GM12891 (cell line): ENCODE measurements at regions not wholly inside any gene's neighbourhood (a gene's known extent, or its start where the extent isn't known, plus 50 kb on each side); places are given as distances from the start of the nearest gene placed in this dataset.

ENCODE experiments used
- POLR2A ChIP-seq: IDR thresholded peaks from 2 replicates; pipeline ENCODE4 v1.6.1; 2011; ENCODE audit warnings: low read depth, low read length, control low read depth
- SPI1 ChIP-seq: IDR thresholded peaks from 2 replicates; pipeline ENCODE4 v1.6.1; 2011; ENCODE audit warnings: low read depth, low read length, control low read depth
- TAF1 ChIP-seq: IDR thresholded peaks from 2 replicates; pipeline ENCODE4 v1.6.1; 2011; ENCODE audit warnings: low read depth, low read length, control low read depth

- TF ChIP-seq POLR2A (no peak), TAF1 (no peak), SPI1 (no peak)
Measured at GRCh38 chr4:95754667-95755066, 85.2 kb upstream of the PDHA2 start.
